ENCODE measurements at regions not wholly inside any gene's neighbourhood (a gene's known extent, or its start where the extent isn't known, plus 50 kb on each side); places are given as distances from the start of the nearest gene placed in this dataset.
A peak's percentile ranks its signal among the peaks of the same experiment; 100 is the strongest.
"Not testable (repeated sequence)": the region's sequence is repeated elsewhere in the genome, so short reads cannot be mapped to it uniquely, and the experiment has no call there.

GRCh38 chr15:30470601-30471365, 56.7 kb upstream of the GOLGA8R start:
- DNase-seq (ENCODE audit: low read depth), result peak; percentile 44

DNA sequence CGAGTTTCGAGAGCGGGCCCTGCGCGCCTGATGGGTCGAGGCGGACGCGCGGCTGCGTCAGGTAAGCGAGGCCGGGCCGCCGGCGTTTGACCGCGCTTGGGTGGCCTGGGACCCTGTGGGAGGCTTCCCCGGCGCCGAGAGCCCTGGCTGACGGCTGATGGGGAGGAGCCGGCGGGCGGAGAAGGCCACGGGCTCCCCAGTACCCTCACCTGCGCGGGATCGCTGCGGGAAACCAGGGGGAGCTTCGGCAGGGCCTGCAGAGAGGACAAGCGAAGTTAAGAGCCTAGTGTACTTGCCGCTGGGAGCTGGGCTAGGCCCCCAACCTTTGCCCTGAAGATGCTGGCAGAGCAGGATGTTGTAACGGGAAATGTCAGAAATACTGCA, 57.3 kb upstream of the GOLGA8R start:
- not testable (repeated sequence) for DNase-seq (ENCODE audit: low read depth)

- not testable (repeated sequence) for DNase-seq (ENCODE audit: low read depth)
These were observed 57.9 kb upstream of the GOLGA8R start for GRCh38 chr15:30471817-30472551.

- not testable (repeated sequence) for DNase-seq (ENCODE audit: low read depth)
These were observed 67.0 kb upstream of the GOLGA8Q start for GRCh38 chr15:30484887-30485286.

DNA sequence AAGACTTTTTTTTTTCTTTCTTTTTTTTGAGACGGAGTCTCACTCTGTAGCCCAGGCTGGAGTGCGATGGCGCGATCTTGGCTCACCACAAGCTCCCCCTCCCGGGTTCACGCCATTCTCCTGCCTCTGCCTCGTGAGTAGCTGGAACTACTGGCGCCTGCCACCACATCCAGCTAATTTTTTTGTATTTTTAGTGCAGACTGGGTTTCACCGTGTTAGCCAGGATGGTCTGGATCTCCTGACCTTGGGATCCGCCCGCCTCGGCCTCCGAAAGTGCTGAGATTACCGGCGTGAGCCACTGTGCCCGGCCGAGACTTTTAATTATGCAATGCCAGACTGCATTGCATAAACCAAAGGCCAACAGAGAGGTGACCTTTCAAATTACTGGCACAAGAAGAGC, 62.6 kb upstream of the GOLGA8Q start:
- not testable (repeated sequence) for DNase-seq (ENCODE audit: low read depth)

DNA sequence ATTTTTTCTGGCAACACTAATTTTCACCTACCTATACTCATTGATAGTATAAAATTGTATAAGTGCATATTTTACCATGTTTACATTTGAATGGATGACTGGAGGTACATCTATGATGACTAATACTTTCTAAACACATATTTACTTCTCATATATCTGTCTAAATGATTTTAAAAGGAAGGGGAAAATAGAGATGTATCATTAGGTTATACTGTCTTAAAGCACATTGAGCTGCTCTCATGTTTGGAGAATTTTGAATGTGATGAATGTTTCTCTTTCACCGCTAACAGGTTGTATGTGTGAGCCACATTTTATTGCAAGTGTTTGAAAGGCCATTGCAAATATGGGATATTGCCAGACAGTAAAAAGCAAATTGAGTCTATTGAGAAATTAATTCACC, 61.5 kb upstream of the GOLGA8Q start:
- DNase-seq (ENCODE audit: low read depth), result not testable (repeated sequence)

- not testable (repeated sequence) for DNase-seq (ENCODE audit: low read depth)
These were observed 57.9 kb upstream of the GOLGA8Q start for GRCh38 chr15:30493947-30494346.

- not testable (repeated sequence) for DNase-seq (ENCODE audit: low read depth)
These were observed 54.6 kb upstream of the GOLGA8Q start for GRCh38 chr15:30497275-30497674.

GRCh38 chr15:30499233-30499632, 52.6 kb upstream of the GOLGA8Q start:
- not testable (repeated sequence) for DNase-seq (ENCODE audit: low read depth)

DNA sequence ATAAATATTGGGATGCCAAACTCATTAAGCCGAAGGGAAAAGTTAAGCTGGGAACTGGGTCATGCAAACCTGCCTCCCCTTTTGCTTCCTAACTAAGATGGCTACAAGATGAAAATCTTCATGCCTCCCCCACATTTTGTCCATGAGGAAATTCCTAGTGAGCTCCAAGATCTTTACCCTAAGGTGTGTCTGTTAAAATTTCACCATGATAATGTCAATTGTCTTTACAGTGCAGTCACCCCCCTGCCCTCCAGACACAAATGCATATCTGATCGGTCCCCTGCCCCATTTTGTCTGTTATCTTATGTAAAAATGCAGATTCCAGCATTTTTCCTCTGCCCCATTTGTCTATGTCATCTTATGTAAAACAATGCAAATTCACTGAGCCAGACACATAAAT, 51.3 kb upstream of the GOLGA8Q start:
- not testable (repeated sequence) for DNase-seq (ENCODE audit: low read depth)
